ENCODE measurements at regions not wholly inside any gene's neighbourhood (a gene's known extent, or its start where the extent isn't known, plus 50 kb on each side); places are given as distances from the start of the nearest gene placed in this dataset.

GRCh38 chr2:196421880-196422279, 217.6 kb upstream of the CCDC150 start:
- H3K27ac ChIP-seq = no peak overlapping the region
- Mint-ChIP-seq H3K27me3 (ENCODE audit: insufficient read depth, low read depth) (no peaks in the 10 kb centered on the region), H3K36me3 (peaks cover 11% of the 10 kb centered on the region), H3K27ac (no peak overlapping the region), H3K4me3 (no peak overlapping the region), H3K9me3 (peaks cover 3% of the 10 kb centered on the region), H3K4me1 (peaks cover 8% of the 10 kb centered on the region)
- no peaks in the 10 kb centered on the region for H3K4me1 ChIP-seq
- H2AFZ ChIP-seq (replicated peaks) = no peak overlapping the region
- no peaks in the 10 kb centered on the region for H3K27me3 ChIP-seq
- no peaks in the 10 kb centered on the region for H3K9me3 ChIP-seq (ENCODE audit: low read depth)
- H3K9ac ChIP-seq = no peak overlapping the region
- no peaks in the 10 kb centered on the region for H3K79me2 ChIP-seq (ENCODE audit: low read depth)
- no peaks in the 10 kb centered on the region for H4K20me1 ChIP-seq (ENCODE audit: low read depth)
- H3K36me3 ChIP-seq = no peaks in the 10 kb centered on the region
- no peak for DNase-seq (ENCODE audit: low spot score)
- TF ChIP-seq CTCF (IDR thresholded peaks at IDR 0.05) (no peak), EZH2 (IDR thresholded peaks at IDR 0.05) (no peak), EZH2phosphoT487 (IDR thresholded peaks at IDR 0.05) (no peak)
- H3F3A ChIP-seq (ENCODE audit: low read depth) = no peaks in the 10 kb centered on the region
- no peak overlapping the region for H3K4me3 ChIP-seq
- H3K4me2 ChIP-seq = no peak overlapping the region

- peaks cover 9% of the 10 kb centered on the region for H3K4me1 Mint-ChIP-seq
- H3K27ac Mint-ChIP-seq = no peak overlapping the region
- no peak for DNase-seq (ENCODE audit: low spot score)
- H3K9me3 ChIP-seq (ENCODE audit: low read depth) = no peaks in the 10 kb centered on the region
- H3K27ac ChIP-seq = no peak overlapping the region
- no peaks in the 10 kb centered on the region for H3K27me3 Mint-ChIP-seq (ENCODE audit: insufficient read depth, low read depth)
- no peak for TF ChIP-seq CTCF (IDR thresholded peaks at IDR 0.05)
- TF ChIP-seq EZH2 (IDR thresholded peaks at IDR 0.05) = no peak
- no peak for TF ChIP-seq EZH2phosphoT487 (IDR thresholded peaks at IDR 0.05)
- no peaks in the 10 kb centered on the region for H3F3A ChIP-seq (ENCODE audit: low read depth)
- no peak overlapping the region for H3K4me2 ChIP-seq
- no peak overlapping the region for H3K9ac ChIP-seq
- peaks cover 3% of the 10 kb centered on the region for H3K9me3 Mint-ChIP-seq
- H3K79me2 ChIP-seq (ENCODE audit: low read depth) = no peaks in the 10 kb centered on the region
- no peaks in the 10 kb centered on the region for H4K20me1 ChIP-seq (ENCODE audit: low read depth)
- H2AFZ ChIP-seq (replicated peaks) = no peak overlapping the region
- no peaks in the 10 kb centered on the region for H3K27me3 ChIP-seq
- H3K4me3 ChIP-seq = no peak overlapping the region
- H3K36me3 ChIP-seq = no peaks in the 10 kb centered on the region
- peaks cover 11% of the 10 kb centered on the region for H3K36me3 Mint-ChIP-seq
- H3K4me1 ChIP-seq = no peaks in the 10 kb centered on the region
- no peak overlapping the region for H3K4me3 Mint-ChIP-seq
These were observed 217.2 kb upstream of the CCDC150 start for GRCh38 chr2:196422361-196422760.

- Mint-ChIP-seq H3K9me3 (peaks cover 4% of the 10 kb centered on the region), H3K4me3 (no peak overlapping the region), H3K36me3 (peaks cover 12% of the 10 kb centered on the region), H3K27me3 (ENCODE audit: insufficient read depth, low read depth) (no peaks in the 10 kb centered on the region), H3K4me1 (peaks cover 24% of the 10 kb centered on the region), H3K27ac (no peak overlapping the region)
- H3F3A ChIP-seq (ENCODE audit: low read depth) = no peaks in the 10 kb centered on the region
- no peak overlapping the region for H3K9ac ChIP-seq
- DNase-seq (ENCODE audit: low spot score) = no peak
- H4K20me1 ChIP-seq (ENCODE audit: low read depth) = no peaks in the 10 kb centered on the region
- no peak overlapping the region for H3K4me3 ChIP-seq
- H2AFZ ChIP-seq (replicated peaks) = no peak overlapping the region
- H3K27ac ChIP-seq = no peak overlapping the region
- H3K36me3 ChIP-seq = no peaks in the 10 kb centered on the region
- TF ChIP-seq CTCF (IDR thresholded peaks at IDR 0.05) (no peak), EZH2 (IDR thresholded peaks at IDR 0.05) (no peak), EZH2phosphoT487 (IDR thresholded peaks at IDR 0.05) (no peak)
- H3K27me3 ChIP-seq = no peaks in the 10 kb centered on the region
- H3K4me1 ChIP-seq = no peaks in the 10 kb centered on the region
- no peaks in the 10 kb centered on the region for H3K79me2 ChIP-seq (ENCODE audit: low read depth)
- H3K9me3 ChIP-seq (ENCODE audit: low read depth) = no peaks in the 10 kb centered on the region
- no peak overlapping the region for H3K4me2 ChIP-seq
These were observed 213.4 kb upstream of the CCDC150 start for GRCh38 chr2:196426122-196426521.
